ENCODE measurements at regions not wholly inside any gene's neighbourhood (a gene's known extent, or its start where the extent isn't known, plus 50 kb on each side); places are given as distances from the start of the nearest gene placed in this dataset.

DNA sequence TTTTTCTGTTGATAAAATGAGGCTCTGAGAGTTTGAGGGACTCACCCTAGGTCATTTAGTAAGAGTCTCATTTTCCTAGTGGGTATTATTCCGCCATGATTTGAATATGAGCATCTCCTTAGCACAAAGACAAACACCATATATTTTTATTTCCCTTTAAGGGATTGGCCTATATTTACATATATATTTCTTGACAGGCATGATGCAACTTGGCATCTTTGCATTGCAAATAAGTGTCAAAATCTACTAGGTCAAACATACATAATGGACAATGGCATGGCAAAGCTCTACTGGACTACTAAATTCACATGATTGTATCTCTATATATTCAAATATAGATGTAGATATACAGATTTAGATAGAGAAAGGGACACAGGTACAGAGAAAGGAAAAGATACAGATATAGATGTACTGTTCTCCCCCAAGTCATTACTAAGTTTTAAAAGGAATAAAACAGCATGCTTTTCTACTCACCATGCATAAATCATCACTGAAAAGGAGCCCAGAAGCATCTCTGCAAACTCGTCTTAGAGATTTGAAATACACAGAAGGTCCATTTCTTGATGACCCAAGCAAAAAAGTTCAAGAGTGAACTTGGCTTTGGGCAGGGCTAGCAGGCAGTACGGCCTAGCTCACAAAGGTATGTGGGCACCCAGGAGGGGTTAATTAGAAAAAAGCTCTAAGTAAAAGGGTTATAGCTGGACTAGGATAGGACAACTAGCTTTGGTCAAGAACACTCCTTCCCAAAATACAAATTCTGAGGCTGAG is 495.8 kb downstream of the NTRK3 start:
- no peak for TF ChIP-seq POLR2A (IDR thresholded peaks at IDR 0.05; ENCODE audit: control extremely low read depth in 1 of 2, low read depth in 2 of 2, low read length in 2 of 2)
- no peak for TF ChIP-seq ASH2L (IDR thresholded peaks at IDR 0.05; ENCODE audit: low read length)
- TF ChIP-seq BRCA1 (IDR thresholded peaks at IDR 0.05; ENCODE audit: low read depth, low read length) = no peak
- TF ChIP-seq, protein P1, sequence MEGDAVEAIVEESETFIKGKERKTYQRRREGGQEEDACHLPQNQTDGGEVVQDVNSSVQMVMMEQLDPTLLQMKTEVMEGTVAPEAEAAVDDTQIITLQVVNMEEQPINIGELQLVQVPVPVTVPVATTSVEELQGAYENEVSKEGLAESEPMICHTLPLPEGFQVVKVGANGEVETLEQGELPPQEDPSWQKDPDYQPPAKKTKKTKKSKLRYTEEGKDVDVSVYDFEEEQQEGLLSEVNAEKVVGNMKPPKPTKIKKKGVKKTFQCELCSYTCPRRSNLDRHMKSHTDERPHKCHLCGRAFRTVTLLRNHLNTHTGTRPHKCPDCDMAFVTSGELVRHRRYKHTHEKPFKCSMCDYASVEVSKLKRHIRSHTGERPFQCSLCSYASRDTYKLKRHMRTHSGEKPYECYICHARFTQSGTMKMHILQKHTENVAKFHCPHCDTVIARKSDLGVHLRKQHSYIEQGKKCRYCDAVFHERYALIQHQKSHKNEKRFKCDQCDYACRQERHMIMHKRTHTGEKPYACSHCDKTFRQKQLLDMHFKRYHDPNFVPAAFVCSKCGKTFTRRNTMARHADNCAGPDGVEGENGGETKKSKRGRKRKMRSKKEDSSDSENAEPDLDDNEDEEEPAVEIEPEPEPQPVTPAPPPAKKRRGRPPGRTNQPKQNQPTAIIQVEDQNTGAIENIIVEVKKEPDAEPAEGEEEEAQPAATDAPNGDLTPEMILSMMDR (IDR thresholded peaks at IDR 0.05; ENCODE audit: control extremely low read depth in 1 of 3, insufficient read depth in 1 of 3, low read depth in 1 of 3, low read length in 3 of 3) = no peak
- no peak for TF ChIP-seq KDM4A (IDR thresholded peaks at IDR 0.05; ENCODE audit: low read depth, low read length, severe bottlenecking)
- no peak for TF ChIP-seq ATF3 (IDR thresholded peaks at IDR 0.05; ENCODE audit: insufficient read depth, low read depth, low read length)
- no peak for TF ChIP-seq KDM5A (IDR thresholded peaks at IDR 0.05; ENCODE audit: low read length)
- no peak for TF ChIP-seq ATF2 (IDR thresholded peaks at IDR 0.05; ENCODE audit: low read length)
- TF ChIP-seq EGR1 (IDR thresholded peaks at IDR 0.05; ENCODE audit: borderline replicate concordance, low read depth, low read length) = no peak
- TF ChIP-seq JUN (IDR thresholded peaks at IDR 0.05; ENCODE audit: low read depth, low read length) = no peak
- no peak for TF ChIP-seq ZNF274 (IDR thresholded peaks at IDR 0.05; ENCODE audit: borderline replicate concordance, extremely low read depth, low read length)
- no peak for TF ChIP-seq RFX5 (IDR thresholded peaks at IDR 0.05; ENCODE audit: borderline replicate concordance, low read depth, low read length)
- TF ChIP-seq JUND (IDR thresholded peaks at IDR 0.05; ENCODE audit: low read length) = no peak
